A549 (cell line): ENCODE measurements at regions not wholly inside any gene's neighbourhood (a gene's known extent, or its start where the extent isn't known, plus 50 kb on each side); places are given as distances from the start of the nearest gene placed in this dataset.

Experiments used
- CBX2 ChIP-seq: fragments of 200-600 bp; sonication (generic); IDR thresholded peaks from 2 replicates; pipeline ENCODE4 v1.6.1; 2016; ENCODE audit warnings: low read depth, mild to moderate bottlenecking, borderline replicate concordance
- HEYL ChIP-seq: fragments of 250-450 bp; sonication (Bioruptor Pico); IDR thresholded peaks from 2 replicates; pipeline ENCODE4 v1.8.0; 2021; ENCODE audit warnings: mild to moderate bottlenecking, moderate library complexity
- JUN ChIP-seq, 2 experiments: fragments of >200 bp; sonication (Bioruptor Twin); formaldehyde crosslinking; IDR thresholded peaks; 2 replicates in 1 of 2; 3 replicates in 1 of 2; pipeline ENCODE4 v1.6.1; 2016 to 2017
- POLR2A ChIP-seq: IDR thresholded peaks from 2 replicates; pipeline ENCODE4 v1.6.1; 2012; ENCODE audit warnings: mild to moderate bottlenecking, low read length
- POLR2AphosphoS2 ChIP-seq: conservative IDR thresholded peaks from 2 replicates; pipeline ENCODE4 v1.6.1; 2012; ENCODE audit warnings: low read length, improper control_type of control experiment, inconsistent platforms
- RAD21 ChIP-seq, 2 experiments: fragments of >200 bp in 1 of 2; sonication (Bioruptor Twin) in 1 of 2; formaldehyde crosslinking in 1 of 2; IDR thresholded peaks in 1 of 2; conservative IDR thresholded peaks in 1 of 2; 2 replicates in 1 of 2; 3 replicates in 1 of 2; pipeline ENCODE4 v1.6.1; 2012 to 2018; ENCODE audit warnings: inconsistent platforms in 1 of 2
- ZFP36 ChIP-seq: fragments of 450-650 bp; IDR thresholded peaks from 2 replicates; pipeline ENCODE4 v1.6.1; 2014; ENCODE audit warnings: borderline replicate concordance; ENCODE audit not compliant: partially characterized antibody
- TF ChIP-seq, protein P1 (sequence below): IDR thresholded peaks from 2 replicates; pipeline ENCODE4 v1.6.1; 2012
- TF ChIP-seq, protein P2 (sequence below): fragments of >200 bp; sonication (Bioruptor Twin); formaldehyde crosslinking; IDR thresholded peaks from 3 replicates; pipeline ENCODE4 v1.5.1; 2016
- TF ChIP-seq, protein P3 (sequence below): fragments of 450-650 bp; IDR thresholded peaks from 2 replicates; pipeline ENCODE4 v1.6.1; 2014; ENCODE audit warnings: antibody characterized with exemption
- TF ChIP-seq, protein P4 (sequence below): IDR thresholded peaks from 2 replicates; pipeline ENCODE4 v1.6.1; 2012

DNA sequence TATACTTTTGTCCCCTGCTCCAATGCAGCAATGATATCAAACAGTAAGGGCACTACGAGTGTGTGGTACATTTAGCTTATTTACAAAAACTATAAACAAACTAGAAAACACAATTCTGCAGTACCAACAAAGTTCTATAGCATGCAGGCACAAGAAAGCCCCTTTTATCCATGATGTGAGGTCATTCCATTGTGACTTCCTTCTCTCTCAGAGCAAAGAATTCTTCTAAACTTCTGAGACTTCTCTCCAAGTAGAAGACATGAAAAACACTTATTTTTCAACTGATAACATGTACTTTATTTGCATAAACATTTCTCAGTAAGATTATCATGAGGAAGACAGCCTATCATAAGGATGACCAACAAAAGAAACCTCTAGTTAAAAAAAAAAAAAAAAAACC lies 569.8 kb downstream of the TLE1 start:
- no peak for TF ChIP-seq POLR2A
- TF ChIP-seq, protein P1, sequence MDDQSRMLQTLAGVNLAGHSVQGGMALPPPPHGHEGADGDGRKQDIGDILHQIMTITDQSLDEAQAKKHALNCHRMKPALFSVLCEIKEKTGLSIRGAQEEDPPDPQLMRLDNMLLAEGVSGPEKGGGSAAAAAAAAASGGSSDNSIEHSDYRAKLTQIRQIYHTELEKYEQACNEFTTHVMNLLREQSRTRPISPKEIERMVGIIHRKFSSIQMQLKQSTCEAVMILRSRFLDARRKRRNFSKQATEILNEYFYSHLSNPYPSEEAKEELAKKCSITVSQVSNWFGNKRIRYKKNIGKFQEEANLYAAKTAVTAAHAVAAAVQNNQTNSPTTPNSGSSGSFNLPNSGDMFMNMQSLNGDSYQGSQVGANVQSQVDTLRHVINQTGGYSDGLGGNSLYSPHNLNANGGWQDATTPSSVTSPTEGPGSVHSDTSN, result no peak
- TF ChIP-seq POLR2AphosphoS2, result no peak
- TF ChIP-seq CBX2, result no peak
- TF ChIP-seq, protein P2, sequence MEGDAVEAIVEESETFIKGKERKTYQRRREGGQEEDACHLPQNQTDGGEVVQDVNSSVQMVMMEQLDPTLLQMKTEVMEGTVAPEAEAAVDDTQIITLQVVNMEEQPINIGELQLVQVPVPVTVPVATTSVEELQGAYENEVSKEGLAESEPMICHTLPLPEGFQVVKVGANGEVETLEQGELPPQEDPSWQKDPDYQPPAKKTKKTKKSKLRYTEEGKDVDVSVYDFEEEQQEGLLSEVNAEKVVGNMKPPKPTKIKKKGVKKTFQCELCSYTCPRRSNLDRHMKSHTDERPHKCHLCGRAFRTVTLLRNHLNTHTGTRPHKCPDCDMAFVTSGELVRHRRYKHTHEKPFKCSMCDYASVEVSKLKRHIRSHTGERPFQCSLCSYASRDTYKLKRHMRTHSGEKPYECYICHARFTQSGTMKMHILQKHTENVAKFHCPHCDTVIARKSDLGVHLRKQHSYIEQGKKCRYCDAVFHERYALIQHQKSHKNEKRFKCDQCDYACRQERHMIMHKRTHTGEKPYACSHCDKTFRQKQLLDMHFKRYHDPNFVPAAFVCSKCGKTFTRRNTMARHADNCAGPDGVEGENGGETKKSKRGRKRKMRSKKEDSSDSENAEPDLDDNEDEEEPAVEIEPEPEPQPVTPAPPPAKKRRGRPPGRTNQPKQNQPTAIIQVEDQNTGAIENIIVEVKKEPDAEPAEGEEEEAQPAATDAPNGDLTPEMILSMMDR, result no peak
- TF ChIP-seq HEYL (CRISPR knock-in tag), result no peak
- TF ChIP-seq ZFP36, result no peak
- TF ChIP-seq, protein P3, sequence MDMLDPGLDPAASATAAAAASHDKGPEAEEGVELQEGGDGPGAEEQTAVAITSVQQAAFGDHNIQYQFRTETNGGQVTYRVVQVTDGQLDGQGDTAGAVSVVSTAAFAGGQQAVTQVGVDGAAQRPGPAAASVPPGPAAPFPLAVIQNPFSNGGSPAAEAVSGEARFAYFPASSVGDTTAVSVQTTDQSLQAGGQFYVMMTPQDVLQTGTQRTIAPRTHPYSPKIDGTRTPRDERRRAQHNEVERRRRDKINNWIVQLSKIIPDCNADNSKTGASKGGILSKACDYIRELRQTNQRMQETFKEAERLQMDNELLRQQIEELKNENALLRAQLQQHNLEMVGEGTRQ, result no peak
- no peak for TF ChIP-seq JUN (IDR thresholded peaks at IDR 0.05)
- TF ChIP-seq RAD21 (conservative IDR thresholded peaks at IDR 0.05 in 1 of 2, IDR thresholded peaks at IDR 0.05 in 1 of 2), result no peak
- TF ChIP-seq, protein P4, sequence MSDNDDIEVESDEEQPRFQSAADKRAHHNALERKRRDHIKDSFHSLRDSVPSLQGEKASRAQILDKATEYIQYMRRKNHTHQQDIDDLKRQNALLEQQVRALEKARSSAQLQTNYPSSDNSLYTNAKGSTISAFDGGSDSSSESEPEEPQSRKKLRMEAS, result no peak
